Tibial nerve (tissue), 4 donors: ENCODE measurements at regions not wholly inside any gene's neighbourhood (a gene's known extent, or its start where the extent isn't known, plus 50 kb on each side); places are given as distances from the start of the nearest gene placed in this dataset.
"Not testable (repeated sequence)": the region's sequence is repeated elsewhere in the genome, so short reads cannot be mapped to it uniquely, and the experiment has no call there.

Source experiments
- DNase-seq, 2 donors: peaks; one replicate each; pipeline ENCODE4 v3.0.0-alpha.2; 2019; ENCODE audit warnings: low spot score in 2 of 2
- H3K27ac ChIP-seq, 4 donors: fragments of 200-600 bp; sonication (generic) in 3 of 4; one replicate each; pipeline ENCODE4 v1.5.1; 2017 to 2019; ENCODE audit warnings: mild to moderate bottlenecking in 1 of 4
- H3K27me3 ChIP-seq, 2 donors: fragments of 200-600 bp; sonication (generic) in 1 of 2; one replicate each; pipeline versions ENCODE4 v1.5.1 to v1.6.0; 2017 to 2019
- H3K36me3 ChIP-seq, 3 donors: fragments of 200-600 bp; sonication (generic); one replicate each; pipeline ENCODE4 v1.5.1; 2018 to 2019
- H3K4me1 ChIP-seq, 4 donors: fragments of 200-600 bp; sonication (generic) in 3 of 4; one replicate each; pipeline ENCODE4 v1.5.1; 2017 to 2019
- H3K4me3 ChIP-seq, 4 donors: fragments of 200-600 bp; sonication (generic) in 3 of 4; one replicate each; pipeline ENCODE4 v1.5.1; 2017 to 2019; ENCODE audit warnings: mild to moderate bottlenecking in 1 of 4, moderate library complexity in 1 of 4
- H3K9me3 ChIP-seq, 4 donors: fragments of 200-600 bp; sonication (generic) in 3 of 4; one replicate each; pipeline ENCODE4 v1.5.1; 2017 to 2019
- EP300 ChIP-seq, 2 donors: sonication (generic); formaldehyde crosslinking; IDR thresholded peaks; one replicate each; pipeline ENCODE4 v1.6.1; 2017; ENCODE audit warnings: antibody characterized with exemption in 2 of 2, mild to moderate bottlenecking in 1 of 2
- POLR2A ChIP-seq, 2 donors: fragments of 450-650 bp; IDR thresholded peaks; one replicate each; pipeline ENCODE4 v1.6.1; 2017; ENCODE audit warnings: antibody characterized with exemption in 2 of 2, mild to moderate bottlenecking in 2 of 2, moderate library complexity in 2 of 2
- WGBS, 2 donors: methylation state at CpG; one replicate each; pipeline ENCODE4 v1.1.5; 2018; 5-methylcytosine and 5-hydroxymethylcytosine counted together
- TF ChIP-seq, protein P1 (sequence below), 5 experiments: fragments of 200-600 bp in 3 of 5; fragments of 450-650 bp in 2 of 5; sonication (generic) in 3 of 5; IDR thresholded peaks; one replicate each; pipeline ENCODE4 v1.5.1; 2016 to 2019; ENCODE audit warnings: antibody characterized with exemption in 5 of 5, mild to moderate bottlenecking in 3 of 5, moderate library complexity in 2 of 5

GRCh38 chr12:131572626-131573025 is 138.3 kb upstream of the SFSWAP start:
- Histone ChIP-seq H3K36me3 (no peaks in the 10 kb centered on the region), H3K27ac (no peak overlapping the region), H3K4me1 (peaks cover 0 to 13% (median 0%) of the 10 kb centered on the region in 4 donors), H3K9me3 (no peaks in the 10 kb centered on the region), H3K27me3 (peaks cover 0 to 13% of the 10 kb centered on the region in 2 donors), H3K4me3 (no peak overlapping the region)
- 78 to 81% methylated on average over 14 to 15 of the region's 15 CpGs for WGBS, 2 donors
- TF ChIP-seq EP300 (IDR thresholded peaks at IDR 0.05) (no peak), POLR2A (IDR thresholded peaks at IDR 0.05) (no peak)
- TF ChIP-seq, protein P1, sequence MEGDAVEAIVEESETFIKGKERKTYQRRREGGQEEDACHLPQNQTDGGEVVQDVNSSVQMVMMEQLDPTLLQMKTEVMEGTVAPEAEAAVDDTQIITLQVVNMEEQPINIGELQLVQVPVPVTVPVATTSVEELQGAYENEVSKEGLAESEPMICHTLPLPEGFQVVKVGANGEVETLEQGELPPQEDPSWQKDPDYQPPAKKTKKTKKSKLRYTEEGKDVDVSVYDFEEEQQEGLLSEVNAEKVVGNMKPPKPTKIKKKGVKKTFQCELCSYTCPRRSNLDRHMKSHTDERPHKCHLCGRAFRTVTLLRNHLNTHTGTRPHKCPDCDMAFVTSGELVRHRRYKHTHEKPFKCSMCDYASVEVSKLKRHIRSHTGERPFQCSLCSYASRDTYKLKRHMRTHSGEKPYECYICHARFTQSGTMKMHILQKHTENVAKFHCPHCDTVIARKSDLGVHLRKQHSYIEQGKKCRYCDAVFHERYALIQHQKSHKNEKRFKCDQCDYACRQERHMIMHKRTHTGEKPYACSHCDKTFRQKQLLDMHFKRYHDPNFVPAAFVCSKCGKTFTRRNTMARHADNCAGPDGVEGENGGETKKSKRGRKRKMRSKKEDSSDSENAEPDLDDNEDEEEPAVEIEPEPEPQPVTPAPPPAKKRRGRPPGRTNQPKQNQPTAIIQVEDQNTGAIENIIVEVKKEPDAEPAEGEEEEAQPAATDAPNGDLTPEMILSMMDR (IDR thresholded peaks at IDR 0.05): no peak
- no peak for DNase-seq

DNA sequence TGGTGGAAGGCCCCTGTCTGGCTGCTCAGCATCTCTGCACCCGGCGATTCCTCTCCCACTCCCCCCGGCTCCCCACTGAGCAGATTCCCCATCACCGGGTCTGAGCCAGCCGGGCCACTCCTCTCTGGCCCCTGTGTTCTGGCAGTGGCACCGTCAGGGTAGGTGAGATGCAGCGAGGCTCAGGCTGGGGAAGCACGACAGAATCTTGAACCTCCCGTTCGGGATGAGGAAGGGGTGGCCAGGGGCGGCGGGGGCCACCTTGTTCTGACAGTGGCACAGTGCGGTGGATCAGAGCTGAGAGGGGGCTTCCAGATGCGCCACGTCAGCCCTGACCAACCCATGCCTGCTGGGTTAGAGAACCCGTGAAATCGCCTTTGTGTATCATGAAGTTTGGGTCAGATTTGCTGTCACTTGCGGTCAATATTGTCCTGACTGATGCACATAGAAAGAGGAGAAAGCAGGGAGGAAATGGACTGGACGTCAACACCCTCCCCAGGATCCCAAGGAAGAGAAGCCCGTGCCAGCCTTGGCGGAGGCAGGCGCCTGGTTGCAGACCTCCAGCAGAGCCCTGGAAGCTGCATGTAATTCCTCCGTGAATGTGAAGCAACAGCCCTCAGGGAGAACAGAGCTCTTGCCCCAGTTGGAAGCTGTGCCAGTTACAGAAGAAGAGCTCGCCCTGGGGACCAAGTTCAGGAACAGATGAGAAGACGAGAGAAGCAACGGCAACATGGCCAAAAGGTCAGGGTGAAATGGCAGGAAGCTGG is 137.1 kb upstream of the SFSWAP start:
- no peaks in the 10 kb centered on the region for H3K9me3 ChIP-seq
- H3K4me1 ChIP-seq: peaks cover 0 to 13% (median 0%) of the 10 kb centered on the region in 4 donors
- H3K27me3 ChIP-seq: peaks cover 0 to 23% of the 10 kb centered on the region in 2 donors
- H3K4me3 ChIP-seq: no peak overlapping the region
- DNase-seq: peak in 1 of 2 donors; percentile 13
- no peak overlapping the region for H3K27ac ChIP-seq
- H3K36me3 ChIP-seq: no peaks in the 10 kb centered on the region
- no peak for TF ChIP-seq EP300 (IDR thresholded peaks at IDR 0.05)
- TF ChIP-seq POLR2A (IDR thresholded peaks at IDR 0.05): no peak
- TF ChIP-seq, protein P1 (IDR thresholded peaks at IDR 0.05): no peak
- 50 to 63% methylated on average over 25 to 26 of the region's 26 CpGs for WGBS, 2 donors

DNA sequence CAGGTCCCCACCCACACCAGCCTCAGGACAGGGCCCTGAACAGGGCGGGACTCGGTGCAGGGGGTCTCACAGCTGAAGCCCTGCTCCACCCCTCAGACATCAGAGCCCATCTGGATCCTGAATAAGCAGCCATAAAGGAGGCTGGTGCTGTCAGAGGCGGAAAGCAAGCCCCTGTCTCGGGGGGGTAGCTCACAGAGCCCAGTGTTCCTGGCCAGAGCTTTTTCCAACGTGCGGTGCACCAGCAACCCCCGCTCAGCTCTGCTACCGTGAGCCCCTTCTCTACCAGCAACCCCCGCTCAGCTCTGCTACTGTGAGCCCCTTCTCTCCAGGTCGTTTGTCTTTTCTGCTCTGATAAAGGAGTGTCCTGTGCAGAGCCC is 136.5 kb upstream of the SFSWAP start:
- Histone ChIP-seq H3K4me1 (peaks cover 0 to 13% (median 0%) of the 10 kb centered on the region in 4 donors), H3K4me3 (no peak overlapping the region), H3K27ac (no peak overlapping the region), H3K9me3 (no peaks in the 10 kb centered on the region), H3K27me3 (peaks cover 0 to 23% of the 10 kb centered on the region in 2 donors), H3K36me3 (no peaks in the 10 kb centered on the region)
- TF ChIP-seq EP300 (IDR thresholded peaks at IDR 0.05): no peak
- no peak for TF ChIP-seq POLR2A (IDR thresholded peaks at IDR 0.05)
- TF ChIP-seq, protein P1 (IDR thresholded peaks at IDR 0.05): no peak
- no peak for DNase-seq
- WGBS, 2 donors: 23 to 24% methylated on average over 10 of the region's 10 CpGs

DNA sequence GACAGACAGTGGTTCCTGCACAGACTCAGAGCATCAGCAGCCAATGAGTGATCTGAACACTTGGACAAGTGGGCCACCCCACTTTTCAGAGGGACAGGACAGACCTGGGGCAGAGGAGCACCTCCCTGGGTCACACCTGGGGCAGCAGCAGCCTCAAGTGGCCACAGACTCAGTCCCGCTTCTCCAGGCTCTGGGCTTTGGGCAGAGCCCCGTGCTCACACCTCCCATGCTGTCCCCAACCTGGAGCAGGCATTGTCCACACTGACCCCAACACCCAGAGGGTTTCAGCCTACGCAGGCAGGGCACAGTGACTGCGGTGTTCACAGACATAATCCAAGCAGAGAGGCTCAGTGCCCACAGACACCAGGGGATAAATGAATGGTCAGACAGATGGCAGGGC is 135.5 kb upstream of the SFSWAP start:
- 73 to 89% methylated on average over 3 to 4 of the region's 4 CpGs for WGBS, 2 donors
- H3K27ac ChIP-seq: no peak overlapping the region
- peaks cover 0 to 13% (median 0%) of the 10 kb centered on the region in 4 donors for H3K4me1 ChIP-seq
- peaks cover 0 to 23% of the 10 kb centered on the region in 2 donors for H3K27me3 ChIP-seq
- DNase-seq: no peak
- H3K4me3 ChIP-seq: no peak overlapping the region
- no peaks in the 10 kb centered on the region for H3K36me3 ChIP-seq
- no peaks in the 10 kb centered on the region for H3K9me3 ChIP-seq
- TF ChIP-seq POLR2A (IDR thresholded peaks at IDR 0.05) (no peak), EP300 (IDR thresholded peaks at IDR 0.05) (no peak)
- TF ChIP-seq, protein P1 (IDR thresholded peaks at IDR 0.05): no peak

DNA sequence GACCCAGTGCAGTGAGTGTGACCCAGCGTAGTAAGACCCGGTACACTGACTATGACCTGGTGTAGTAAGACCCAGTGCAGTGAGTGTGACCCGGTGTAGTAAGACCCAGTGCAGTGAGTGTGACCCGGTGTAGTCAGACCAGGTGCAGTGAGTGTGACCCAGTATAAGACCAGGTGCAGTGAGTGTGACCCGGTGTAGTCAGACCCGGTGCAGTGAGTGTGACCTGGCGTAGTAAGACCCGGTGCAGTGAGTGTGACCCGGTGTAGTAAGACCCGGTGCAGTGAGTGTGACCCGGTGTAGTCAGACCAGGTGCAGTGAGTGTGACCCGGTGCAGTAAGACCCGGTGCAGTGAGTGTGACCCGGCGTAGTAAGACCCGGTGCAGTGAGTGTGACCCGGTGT is 134.2 kb upstream of the SFSWAP start:
- not testable (repeated sequence) for H3K27ac ChIP-seq, DNase-seq, H3K4me3 ChIP-seq, H3K9me3 ChIP-seq, H3K36me3 ChIP-seq
- Histone ChIP-seq H3K27me3 (peaks cover 0 to 19% of the 10 kb centered on the region in 2 donors), H3K4me1 (peaks cover 0 to 13% (median 0%) of the 10 kb centered on the region in 4 donors)
- WGBS, 2 donors: 88 to 94% methylated on average over 11 to 17 of the region's 17 CpGs
